Duodenal mucosa (tissue), 2 donors: ENCODE measurements at regions not wholly inside any gene's neighbourhood (a gene's known extent, or its start where the extent isn't known, plus 50 kb on each side); places are given as distances from the start of the nearest gene placed in this dataset.

Source experiments
- H3K27ac ChIP-seq: one replicate; pipeline ENCODE4 v1.7.0; 2013; ENCODE audit warnings: low read depth, low read length
- H3K27me3 ChIP-seq, 2 donors: one replicate each; pipeline ENCODE4 v1.7.0; 2013; ENCODE audit warnings: low read length in 2 of 2, control low read depth in 1 of 2; ENCODE audit not compliant: insufficient read depth in 2 of 2, control insufficient read depth in 1 of 2
- H3K36me3 ChIP-seq, 2 donors: one replicate each; pipeline ENCODE4 v1.7.0; 2013; ENCODE audit warnings: low read length in 2 of 2, control low read depth in 1 of 2; ENCODE audit not compliant: insufficient read depth in 2 of 2, control insufficient read depth in 1 of 2
- H3K4me1 ChIP-seq, 2 donors: one replicate each; pipeline ENCODE4 v1.7.0; 2013; ENCODE audit warnings: low read length in 2 of 2, control low read depth in 1 of 2; ENCODE audit not compliant: insufficient read depth in 2 of 2, control insufficient read depth in 1 of 2
- H3K4me3 ChIP-seq, 2 donors: one replicate each; pipeline ENCODE4 v1.7.0; 2013; ENCODE audit warnings: low read length in 2 of 2, low read depth in 1 of 2
- H3K9ac ChIP-seq, 2 donors: one replicate each; pipeline ENCODE4 v1.7.0; 2013; ENCODE audit warnings: low read length in 2 of 2, low read depth in 1 of 2
- H3K9me3 ChIP-seq, 2 donors: one replicate each; pipeline ENCODE4 v1.7.0; 2013; ENCODE audit warnings: low read length in 2 of 2, control low read depth in 1 of 2; ENCODE audit not compliant: control insufficient read depth in 1 of 2

DNA sequence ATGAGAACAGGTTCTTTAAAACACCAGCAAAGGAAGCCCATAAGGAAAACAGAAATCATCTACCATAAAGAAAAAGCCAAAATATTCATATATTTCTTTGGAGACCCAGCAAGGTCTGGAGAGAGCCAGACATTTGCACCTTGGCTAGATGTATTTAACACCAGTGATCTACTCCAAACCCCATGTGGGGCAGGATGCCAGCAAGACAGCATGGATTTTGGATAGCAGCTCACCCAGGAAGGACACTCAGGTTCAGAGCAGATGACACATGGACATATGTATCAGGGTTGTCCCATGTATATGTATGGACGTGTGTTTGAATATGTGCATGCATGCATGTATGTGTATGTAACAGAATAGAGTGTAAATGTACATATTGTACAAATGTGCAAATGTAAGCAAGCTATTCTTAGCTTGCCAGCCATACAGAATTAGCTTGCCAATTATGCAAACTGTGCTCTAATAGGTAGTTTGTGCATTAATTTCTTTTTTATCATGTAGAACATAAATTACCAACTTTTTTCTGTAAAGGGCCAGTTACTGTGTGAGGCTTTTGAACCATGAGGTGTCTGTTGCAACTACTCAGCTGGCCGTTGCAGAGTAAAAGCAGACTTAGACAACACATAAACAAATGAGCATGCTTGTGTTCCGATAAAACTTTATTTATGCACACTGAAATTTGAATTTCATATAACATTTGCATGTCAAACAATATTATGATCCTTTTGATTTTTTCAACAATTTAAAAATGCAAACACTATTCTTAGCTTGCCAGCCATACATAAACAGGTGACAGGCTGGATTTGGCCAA is 73.5 kb upstream of the KAZN start:
- Histone ChIP-seq H3K4me3 (no peak overlapping the region), H3K4me1 (peaks cover 0 to 3% of the 10 kb centered on the region in 2 donors), H3K27me3 (no peaks in the 10 kb centered on the region), H3K36me3 (no peaks in the 10 kb centered on the region), H3K27ac (no peak overlapping the region), H3K9ac (no peak overlapping the region), H3K9me3 (no peaks in the 10 kb centered on the region)

DNA sequence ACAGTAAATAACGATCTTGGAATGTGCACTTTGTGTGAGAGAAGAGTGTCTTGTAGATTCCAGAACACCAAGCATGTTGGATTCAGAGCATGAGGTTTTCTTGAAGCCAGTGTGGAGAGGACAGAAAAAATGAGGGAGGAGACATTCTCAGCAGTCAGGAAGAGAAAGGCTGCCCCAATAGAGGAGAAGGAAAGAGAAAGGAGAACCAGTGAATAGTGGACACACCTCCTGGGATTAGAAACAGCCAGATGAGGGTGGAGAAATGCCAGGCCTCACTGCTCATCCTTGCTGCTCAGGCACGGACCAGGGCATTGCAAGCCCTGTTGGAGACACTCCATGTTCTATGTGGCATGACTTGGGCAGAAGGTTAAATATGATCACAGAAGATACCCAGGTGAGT is 69.0 kb upstream of the KAZN start:
- no peak overlapping the region for H3K9ac ChIP-seq
- no peaks in the 10 kb centered on the region for H3K36me3 ChIP-seq
- H3K27me3 ChIP-seq: no peaks in the 10 kb centered on the region
- H3K9me3 ChIP-seq: no peaks in the 10 kb centered on the region
- H3K4me3 ChIP-seq: no peak overlapping the region
- no peaks in the 10 kb centered on the region for H3K4me1 ChIP-seq
- no peak overlapping the region for H3K27ac ChIP-seq

DNA sequence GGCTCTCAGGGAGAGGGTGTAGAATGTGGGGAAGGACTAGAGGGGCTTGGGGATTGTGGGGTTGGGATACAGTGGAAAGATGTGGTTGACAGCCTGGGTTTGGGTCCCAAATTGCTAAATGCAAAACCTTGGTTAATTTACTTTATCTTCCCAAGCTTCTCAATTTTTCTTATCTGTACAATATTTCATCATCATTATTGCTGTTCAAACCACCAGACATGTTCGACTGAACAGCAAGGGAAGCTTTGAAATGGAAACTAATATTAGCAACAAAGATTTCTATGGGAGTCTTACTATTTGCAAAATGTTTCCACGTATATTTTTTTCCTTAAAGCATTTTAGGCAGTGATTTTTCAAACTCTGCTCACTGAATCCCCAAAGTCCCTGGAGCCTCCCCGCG is 67.0 kb upstream of the KAZN start:
- no peak overlapping the region for H3K27ac ChIP-seq
- no peak overlapping the region for H3K4me3 ChIP-seq
- H3K36me3 ChIP-seq: no peaks in the 10 kb centered on the region
- no peak overlapping the region for H3K9ac ChIP-seq
- H3K9me3 ChIP-seq: no peaks in the 10 kb centered on the region
- no peaks in the 10 kb centered on the region for H3K27me3 ChIP-seq
- H3K4me1 ChIP-seq: no peaks in the 10 kb centered on the region

DNA sequence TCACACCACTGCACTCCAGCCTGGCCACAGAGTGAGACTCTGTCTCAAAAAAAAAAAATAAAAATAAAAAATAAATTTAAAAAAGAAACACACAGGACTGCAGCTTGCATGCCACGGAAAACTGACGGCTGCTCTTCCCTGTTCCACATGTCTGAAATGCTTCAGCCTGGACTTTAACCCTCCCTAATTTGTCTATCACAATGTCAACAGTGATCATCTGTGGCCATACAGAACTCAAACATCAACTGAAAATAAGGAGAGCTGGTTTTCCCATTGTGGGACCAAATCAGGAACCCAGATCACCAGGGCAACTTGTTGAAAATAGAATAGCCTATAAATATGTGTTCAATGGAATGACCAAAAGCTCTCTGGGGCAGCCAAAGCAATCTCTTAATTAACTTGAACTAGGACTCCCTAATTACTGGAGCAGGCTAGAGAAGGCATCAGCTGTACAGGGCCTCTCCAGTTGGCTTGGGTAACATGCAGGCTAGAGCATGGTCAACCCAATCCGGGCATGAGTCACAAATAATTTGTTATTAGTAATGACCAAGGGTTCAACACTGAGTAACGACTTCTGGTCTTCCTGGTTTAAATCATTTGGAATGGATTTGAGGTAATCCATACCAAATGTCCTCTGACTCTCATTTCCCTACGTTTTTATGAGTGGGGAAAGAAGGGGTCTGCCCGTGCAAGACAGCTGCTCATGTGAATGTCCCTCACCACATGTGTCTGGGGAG is 62.7 kb upstream of the KAZN start:
- Histone ChIP-seq H3K27ac (no peak overlapping the region), H3K36me3 (no peaks in the 10 kb centered on the region), H3K27me3 (no peaks in the 10 kb centered on the region), H3K9me3 (no peaks in the 10 kb centered on the region), H3K9ac (no peak overlapping the region), H3K4me1 (no peaks in the 10 kb centered on the region), H3K4me3 (no peak overlapping the region)

DNA sequence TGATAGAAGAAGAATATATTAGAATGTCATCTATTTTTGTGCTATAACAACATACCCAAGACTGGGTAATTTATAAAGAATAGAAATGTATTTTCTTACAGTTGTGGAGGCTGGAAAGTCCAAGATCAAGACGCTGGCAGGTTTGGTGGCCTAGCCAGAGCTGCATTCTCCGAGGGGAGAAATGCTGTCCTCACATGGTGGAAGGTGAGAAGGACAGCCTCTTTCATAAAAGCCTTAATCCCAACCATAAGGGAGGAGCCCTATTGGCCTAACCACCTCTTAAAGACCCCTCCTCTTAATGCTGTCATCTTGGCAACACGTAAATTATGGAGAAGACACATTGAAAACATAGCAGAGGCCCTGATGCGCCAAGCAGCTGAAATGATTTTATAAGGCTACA is 60.1 kb upstream of the KAZN start:
- H3K4me1 ChIP-seq: no peaks in the 10 kb centered on the region
- no peaks in the 10 kb centered on the region for H3K36me3 ChIP-seq
- no peak overlapping the region for H3K9ac ChIP-seq
- H3K4me3 ChIP-seq: no peak overlapping the region
- H3K27ac ChIP-seq: no peak overlapping the region
- no peaks in the 10 kb centered on the region for H3K27me3 ChIP-seq
- H3K9me3 ChIP-seq: no peaks in the 10 kb centered on the region

DNA sequence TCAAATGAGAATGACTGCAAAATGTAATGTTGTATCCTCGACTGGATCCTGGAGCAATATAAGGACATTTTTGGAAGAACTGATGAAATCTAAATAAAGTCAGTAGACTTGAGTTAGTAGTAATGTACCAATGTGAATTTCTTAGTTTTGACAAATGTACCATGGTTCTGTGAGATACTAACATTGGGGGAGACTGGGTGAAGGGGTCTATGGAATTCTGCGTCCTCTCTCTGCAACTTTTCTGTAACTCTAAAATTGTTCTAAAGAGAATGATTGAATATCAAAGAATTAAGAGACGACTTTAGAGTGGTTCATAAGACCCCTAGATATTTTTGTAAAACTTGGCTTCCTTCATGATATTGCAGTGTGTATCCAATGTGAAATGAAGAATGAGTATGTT is 59.2 kb upstream of the KAZN start:
- no peak overlapping the region for H3K4me3 ChIP-seq
- no peaks in the 10 kb centered on the region for H3K36me3 ChIP-seq
- no peaks in the 10 kb centered on the region for H3K9me3 ChIP-seq
- H3K4me1 ChIP-seq: no peaks in the 10 kb centered on the region
- no peak overlapping the region for H3K9ac ChIP-seq
- H3K27me3 ChIP-seq: no peaks in the 10 kb centered on the region
- H3K27ac ChIP-seq: no peak overlapping the region

DNA sequence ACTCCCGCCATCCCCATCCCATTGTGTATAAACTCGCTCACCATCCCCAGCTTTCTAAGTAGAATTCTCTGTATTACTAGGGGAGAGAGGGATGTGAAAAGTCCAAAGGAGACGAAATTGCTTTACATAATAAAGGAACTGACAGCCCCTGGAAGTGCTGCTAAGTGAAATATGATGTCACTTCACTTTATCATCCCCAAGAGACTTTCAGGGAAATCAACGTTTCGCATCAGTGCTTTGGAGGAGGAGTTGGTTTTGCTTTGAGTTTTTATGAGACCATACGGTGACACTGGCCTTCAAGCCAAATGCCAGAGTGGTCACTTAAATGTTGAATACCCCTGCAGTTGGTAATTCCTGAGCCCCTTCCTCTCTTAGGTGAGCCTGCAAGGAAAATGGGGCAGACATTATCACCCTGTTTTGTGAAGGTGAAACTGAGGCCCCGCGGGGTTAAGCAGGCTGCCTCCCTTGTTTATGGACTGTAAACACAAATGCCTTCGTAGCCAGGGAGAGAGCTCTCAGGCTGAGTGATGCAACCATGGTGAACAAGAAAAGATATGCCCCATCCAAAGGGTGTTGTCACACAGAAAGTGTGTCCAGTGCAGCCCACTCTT is 58.4 kb upstream of the KAZN start:
- H3K27ac ChIP-seq: no peak overlapping the region
- H3K9me3 ChIP-seq: no peaks in the 10 kb centered on the region
- H3K36me3 ChIP-seq: no peaks in the 10 kb centered on the region
- H3K4me1 ChIP-seq: no peaks in the 10 kb centered on the region
- no peak overlapping the region for H3K9ac ChIP-seq
- no peak overlapping the region for H3K4me3 ChIP-seq
- H3K27me3 ChIP-seq: no peaks in the 10 kb centered on the region

DNA sequence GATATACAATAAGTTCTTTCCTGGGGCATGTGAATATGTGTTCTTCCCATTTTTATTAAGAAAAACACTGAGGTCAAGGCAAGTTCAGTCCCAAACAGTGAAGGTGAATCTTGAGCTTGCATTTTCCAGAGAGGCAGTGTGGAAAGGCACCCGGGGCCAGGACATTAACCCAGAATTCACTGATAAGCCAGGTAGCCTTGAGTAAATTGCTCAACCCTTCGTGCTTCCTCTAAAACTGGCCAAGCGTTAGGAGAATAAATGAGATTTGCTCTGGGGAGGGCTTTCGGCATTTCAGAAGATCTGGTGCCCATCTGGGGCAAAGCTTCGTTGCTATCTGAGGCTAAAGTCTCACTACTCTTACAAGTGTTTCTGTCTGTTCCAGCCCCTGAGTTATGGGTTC is 57.1 kb upstream of the KAZN start:
- H3K9me3 ChIP-seq: no peaks in the 10 kb centered on the region
- H3K27ac ChIP-seq: no peak overlapping the region
- no peak overlapping the region for H3K4me3 ChIP-seq
- H3K27me3 ChIP-seq: no peaks in the 10 kb centered on the region
- H3K4me1 ChIP-seq: no peaks in the 10 kb centered on the region
- no peaks in the 10 kb centered on the region for H3K36me3 ChIP-seq
- H3K9ac ChIP-seq: no peak overlapping the region

DNA sequence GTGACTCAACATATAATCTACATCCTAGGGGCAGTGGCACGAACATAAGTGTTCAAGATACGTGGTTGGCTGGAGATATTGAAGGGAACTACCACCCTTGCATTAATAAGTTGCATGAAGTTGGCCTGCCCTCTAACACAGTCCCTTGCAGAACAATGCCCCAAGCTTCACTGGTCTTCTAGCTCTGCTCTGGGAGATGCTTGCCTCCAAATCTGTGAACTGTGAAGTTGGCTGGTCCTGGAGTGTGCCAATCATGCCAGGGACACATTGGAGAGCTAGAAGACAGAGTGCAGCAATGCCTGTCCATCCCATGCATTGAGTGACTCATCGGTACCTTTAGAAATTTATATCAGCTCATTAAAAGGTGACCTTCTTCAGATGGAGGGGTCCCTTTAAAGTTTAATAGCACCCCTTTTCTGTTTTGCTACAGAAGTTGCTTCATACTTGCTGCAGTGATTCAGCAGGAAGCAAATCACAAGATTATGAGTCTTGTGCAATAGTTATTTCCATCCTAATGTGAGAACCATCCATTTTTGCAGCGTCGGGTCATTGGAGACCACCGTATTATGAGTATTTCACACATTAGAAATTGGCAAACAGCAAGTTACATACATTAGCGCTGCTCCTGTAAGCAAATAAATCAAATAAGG is 55.2 kb upstream of the KAZN start:
- H3K9ac ChIP-seq: no peak overlapping the region
- no peak overlapping the region for H3K27ac ChIP-seq
- no peaks in the 10 kb centered on the region for H3K9me3 ChIP-seq
- H3K27me3 ChIP-seq: no peaks in the 10 kb centered on the region
- H3K4me1 ChIP-seq: no peaks in the 10 kb centered on the region
- no peak overlapping the region for H3K4me3 ChIP-seq
- no peaks in the 10 kb centered on the region for H3K36me3 ChIP-seq

DNA sequence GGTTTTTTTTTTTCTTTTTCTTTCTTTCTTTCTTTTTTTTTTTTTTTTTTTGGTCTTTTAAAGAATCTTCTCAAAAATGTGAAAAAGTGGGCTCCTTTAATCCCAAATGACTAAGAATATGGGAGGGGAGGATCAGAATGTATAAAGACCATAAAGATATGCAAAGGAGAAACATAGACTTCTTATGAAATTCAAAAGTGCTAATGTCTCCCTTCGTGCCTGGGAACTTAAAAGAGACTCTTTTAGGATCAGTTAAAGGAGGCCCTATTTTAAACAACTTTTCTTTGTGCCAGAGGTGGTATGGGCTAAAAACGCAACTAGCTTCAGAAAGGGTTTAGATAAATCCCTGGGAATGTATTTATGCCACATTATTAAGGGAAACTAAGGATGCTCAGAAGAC is 54.2 kb upstream of the KAZN start:
- H3K4me3 ChIP-seq: no peak overlapping the region
- no peak overlapping the region for H3K27ac ChIP-seq
- H3K4me1 ChIP-seq: no peaks in the 10 kb centered on the region
- H3K27me3 ChIP-seq: no peaks in the 10 kb centered on the region
- no peaks in the 10 kb centered on the region for H3K36me3 ChIP-seq
- H3K9ac ChIP-seq: no peak overlapping the region
- H3K9me3 ChIP-seq: no peaks in the 10 kb centered on the region
